ENCODE measurements at regions not wholly inside any gene's neighbourhood (a gene's known extent, or its start where the extent isn't known, plus 50 kb on each side); places are given as distances from the start of the nearest gene placed in this dataset.

DNA sequence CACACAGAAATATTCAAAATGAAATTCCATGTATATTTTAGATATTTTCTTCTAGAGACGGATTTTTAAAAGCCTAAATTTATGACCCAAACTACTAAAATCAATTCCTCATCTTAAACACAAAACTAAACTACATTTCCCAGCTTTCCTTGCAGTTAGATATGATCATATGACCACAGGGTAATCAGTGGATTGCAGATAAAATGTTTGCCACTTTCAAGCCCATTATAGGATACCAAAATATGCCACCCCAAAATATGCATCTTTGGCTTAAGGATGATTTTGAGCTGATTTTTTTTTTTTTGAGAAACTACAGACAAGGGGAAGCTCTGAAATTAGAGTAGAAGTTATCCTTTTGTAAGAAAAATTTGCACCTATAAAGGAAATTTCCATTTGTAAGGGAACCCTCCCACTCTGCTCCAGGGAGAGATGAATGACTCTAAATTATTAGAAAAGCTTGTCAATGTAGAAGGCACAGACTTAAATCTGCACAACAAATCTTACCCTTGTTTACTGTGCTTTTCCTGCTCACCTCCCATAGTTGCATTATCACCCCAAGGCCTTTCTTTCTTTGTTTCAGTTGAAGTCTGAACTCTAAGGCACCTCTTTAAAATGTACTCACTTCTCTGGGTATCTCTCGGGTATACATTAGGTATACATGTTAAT lies 503.0 kb downstream of the PDHA2 start:
- no peak overlapping the region for H3K4me2 ChIP-seq (ENCODE audit: low read length)
- no peak overlapping the region for H3K9ac ChIP-seq (ENCODE audit: low read length)
- no peak overlapping the region for H2AFZ ChIP-seq (ENCODE audit: low read depth, low read length, poor library complexity, severe bottlenecking)
- H3K9me3 ChIP-seq (ENCODE audit: control insufficient read depth in 1 of 2, insufficient read depth in 1 of 2, low read depth in 1 of 2, low read length in 2 of 2): no peaks in the 10 kb centered on the region
- H4K20me1 ChIP-seq (ENCODE audit: insufficient read depth): no peaks in the 10 kb centered on the region
- H3K27me3 ChIP-seq (ENCODE audit: insufficient read depth, low read length): no peaks in the 10 kb centered on the region
- no peaks in the 10 kb centered on the region for H3K79me2 ChIP-seq (ENCODE audit: insufficient read depth, low read length)
- H3K4me1 ChIP-seq (ENCODE audit: control insufficient read depth in 1 of 2, insufficient read depth in 2 of 2, low read length in 2 of 2): no peaks in the 10 kb centered on the region
- ChIA-PET POLR2A (interaction anchor here (0.7 kb wide), 1 partner anchor 117 kb away, joined by 3 read pairs; no protein-coding TSS in a partner anchor), RAD21 (ENCODE audit: low non-redundant PET in 1 of 2, low total read pairs in 2 of 2, uncharacterized antibody in 2 of 2, unreplicated experiment in 2 of 2) (no interaction called here), CTCF (interaction anchor here (1.2 kb wide), 1 partner anchor 9 kb away, joined by 3 read pairs; no protein-coding TSS in a partner anchor)
- ATAC-seq: no peak
- intact Hi-C loops (cut with micrococcal nuclease): loop anchor here (10.0 kb wide), 1 partner anchor 508 kb away; no protein-coding TSS in a partner anchor
- BruUV-seq (replicated peaks): no TSS peak
- H3K4me3 ChIP-seq (replicated peaks in 1 of 2; ENCODE audit: low read depth in 1 of 2, low read length in 2 of 2): no peak overlapping the region
- no peak for DNase-seq (ENCODE audit: low read depth, low spot score)
- no peaks in the 10 kb centered on the region for H3K36me3 ChIP-seq (ENCODE audit: control insufficient read depth in 1 of 2, insufficient read depth in 2 of 2, low read length in 2 of 2)
- H3K27ac ChIP-seq (ENCODE audit: low read depth, low read length): no peak overlapping the region
- no peaks in the 10 kb centered on the region; the same call in 1 of the 2 replicates for H3K9me2 ChIP-seq (ENCODE audit: insufficient read depth)
- no peak for TF ChIP-seq JUND (IDR thresholded peaks at IDR 0.05)
- no peak for TF ChIP-seq EZH2phosphoT487 (IDR thresholded peaks at IDR 0.05; ENCODE audit: borderline replicate concordance)
- no peak for TF ChIP-seq EZH2 (IDR thresholded peaks at IDR 0.05)
- TF ChIP-seq, protein P1, sequence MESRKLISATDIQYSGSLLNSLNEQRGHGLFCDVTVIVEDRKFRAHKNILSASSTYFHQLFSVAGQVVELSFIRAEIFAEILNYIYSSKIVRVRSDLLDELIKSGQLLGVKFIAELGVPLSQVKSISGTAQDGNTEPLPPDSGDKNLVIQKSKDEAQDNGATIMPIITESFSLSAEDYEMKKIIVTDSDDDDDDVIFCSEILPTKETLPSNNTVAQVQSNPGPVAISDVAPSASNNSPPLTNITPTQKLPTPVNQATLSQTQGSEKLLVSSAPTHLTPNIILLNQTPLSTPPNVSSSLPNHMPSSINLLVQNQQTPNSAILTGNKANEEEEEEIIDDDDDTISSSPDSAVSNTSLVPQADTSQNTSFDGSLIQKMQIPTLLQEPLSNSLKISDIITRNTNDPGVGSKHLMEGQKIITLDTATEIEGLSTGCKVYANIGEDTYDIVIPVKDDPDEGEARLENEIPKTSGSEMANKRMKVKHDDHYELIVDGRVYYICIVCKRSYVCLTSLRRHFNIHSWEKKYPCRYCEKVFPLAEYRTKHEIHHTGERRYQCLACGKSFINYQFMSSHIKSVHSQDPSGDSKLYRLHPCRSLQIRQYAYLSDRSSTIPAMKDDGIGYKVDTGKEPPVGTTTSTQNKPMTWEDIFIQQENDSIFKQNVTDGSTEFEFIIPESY (IDR thresholded peaks at IDR 0.05; ENCODE audit: extremely low read depth, insufficient replicate concordance, low read length): no peak
- TF ChIP-seq ELF1 (IDR thresholded peaks at IDR 0.05; ENCODE audit: borderline replicate concordance, low read depth): no peak
- TF ChIP-seq, protein P2, sequence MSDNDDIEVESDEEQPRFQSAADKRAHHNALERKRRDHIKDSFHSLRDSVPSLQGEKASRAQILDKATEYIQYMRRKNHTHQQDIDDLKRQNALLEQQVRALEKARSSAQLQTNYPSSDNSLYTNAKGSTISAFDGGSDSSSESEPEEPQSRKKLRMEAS (IDR thresholded peaks at IDR 0.05): no peak
- no peak for TF ChIP-seq RAD21 (IDR thresholded peaks at IDR 0.05; ENCODE audit: low read depth)
- no peak for TF ChIP-seq SP1 (IDR thresholded peaks at IDR 0.05; ENCODE audit: low read depth)
- no peak for TF ChIP-seq POLR2A (IDR thresholded peaks at IDR 0.05; ENCODE audit: borderline replicate concordance, extremely low read depth, insufficient read depth, insufficient read length)
- TF ChIP-seq FOSL1 (IDR thresholded peaks at IDR 0.05; ENCODE audit: low read depth): no peak
- TF ChIP-seq CEBPB (IDR thresholded peaks at IDR 0.05; ENCODE audit: low read depth): no peak
- no peak for TF ChIP-seq SIN3A (IDR thresholded peaks at IDR 0.05; ENCODE audit: low read depth)
- no peak for TF ChIP-seq POLR2AphosphoS5 (IDR thresholded peaks at IDR 0.05; ENCODE audit: low read depth, low read length)
- no peak for TF ChIP-seq SRF (IDR thresholded peaks at IDR 0.05; ENCODE audit: low read depth)
- no peak for TF ChIP-seq EGR1 (IDR thresholded peaks at IDR 0.05; ENCODE audit: low read depth)
- TF ChIP-seq, protein P3, sequence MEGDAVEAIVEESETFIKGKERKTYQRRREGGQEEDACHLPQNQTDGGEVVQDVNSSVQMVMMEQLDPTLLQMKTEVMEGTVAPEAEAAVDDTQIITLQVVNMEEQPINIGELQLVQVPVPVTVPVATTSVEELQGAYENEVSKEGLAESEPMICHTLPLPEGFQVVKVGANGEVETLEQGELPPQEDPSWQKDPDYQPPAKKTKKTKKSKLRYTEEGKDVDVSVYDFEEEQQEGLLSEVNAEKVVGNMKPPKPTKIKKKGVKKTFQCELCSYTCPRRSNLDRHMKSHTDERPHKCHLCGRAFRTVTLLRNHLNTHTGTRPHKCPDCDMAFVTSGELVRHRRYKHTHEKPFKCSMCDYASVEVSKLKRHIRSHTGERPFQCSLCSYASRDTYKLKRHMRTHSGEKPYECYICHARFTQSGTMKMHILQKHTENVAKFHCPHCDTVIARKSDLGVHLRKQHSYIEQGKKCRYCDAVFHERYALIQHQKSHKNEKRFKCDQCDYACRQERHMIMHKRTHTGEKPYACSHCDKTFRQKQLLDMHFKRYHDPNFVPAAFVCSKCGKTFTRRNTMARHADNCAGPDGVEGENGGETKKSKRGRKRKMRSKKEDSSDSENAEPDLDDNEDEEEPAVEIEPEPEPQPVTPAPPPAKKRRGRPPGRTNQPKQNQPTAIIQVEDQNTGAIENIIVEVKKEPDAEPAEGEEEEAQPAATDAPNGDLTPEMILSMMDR (IDR thresholded peaks at IDR 0.05 in 2 of 3, conservative IDR thresholded peaks at IDR 0.05 in 1 of 3; ENCODE audit: borderline replicate concordance in 1 of 3, insufficient read depth in 1 of 3, low read depth in 2 of 3, low read length in 2 of 3): no peak
- TF ChIP-seq, protein P4, sequence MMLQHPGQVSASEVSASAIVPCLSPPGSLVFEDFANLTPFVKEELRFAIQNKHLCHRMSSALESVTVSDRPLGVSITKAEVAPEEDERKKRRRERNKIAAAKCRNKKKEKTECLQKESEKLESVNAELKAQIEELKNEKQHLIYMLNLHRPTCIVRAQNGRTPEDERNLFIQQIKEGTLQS (IDR thresholded peaks at IDR 0.05): no peak
